ENCODE measurements at regions not wholly inside any gene's neighbourhood (a gene's known extent, or its start where the extent isn't known, plus 50 kb on each side); places are given as distances from the start of the nearest gene placed in this dataset.
A peak's percentile ranks its signal among the peaks of the same experiment; 100 is the strongest.
"Not testable (repeated sequence)": the region's sequence is repeated elsewhere in the genome, so short reads cannot be mapped to it uniquely, and the experiment has no call there.

DNA sequence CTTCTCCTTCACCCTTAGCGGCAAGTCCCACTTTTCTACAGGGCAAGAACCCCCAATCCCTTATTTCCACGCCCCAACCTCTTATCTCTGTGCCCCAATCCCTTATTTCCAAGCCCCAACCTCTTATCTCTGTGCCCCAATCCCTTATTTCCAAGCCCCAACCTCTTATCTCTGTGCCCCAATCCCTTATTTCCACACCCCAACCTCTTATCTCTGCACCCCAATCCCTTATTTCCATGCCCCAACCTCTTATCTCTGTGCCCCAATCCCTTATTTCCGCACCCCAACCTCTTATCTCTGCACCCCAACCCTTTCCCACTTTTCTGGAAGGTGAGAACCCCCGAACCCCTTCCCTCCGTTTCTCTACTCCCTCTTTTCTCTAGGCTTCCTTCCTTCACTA lies 116.1 kb upstream of the GJE1 start:
- not testable (repeated sequence) for DNase-seq

DNA sequence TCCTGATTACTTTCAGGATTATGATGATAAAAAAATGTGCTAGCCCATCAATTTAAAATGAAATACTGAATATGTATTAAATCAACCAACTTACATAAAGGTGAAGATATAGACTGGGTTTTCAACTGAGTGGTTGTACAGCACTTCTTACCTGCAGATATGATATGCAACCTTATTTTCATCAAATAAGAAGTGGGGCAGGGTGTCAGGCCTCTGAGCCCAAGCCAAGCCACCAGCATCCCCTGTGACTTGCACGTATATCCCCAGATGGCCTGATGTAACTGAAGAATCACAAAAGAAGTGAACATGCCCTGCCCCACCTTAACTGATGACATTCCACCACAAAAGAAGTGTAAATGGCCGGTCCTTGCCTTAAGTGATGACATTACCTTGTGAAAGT lies 117.3 kb upstream of the GJE1 start:
- not testable (repeated sequence) for DNase-seq

DNA sequence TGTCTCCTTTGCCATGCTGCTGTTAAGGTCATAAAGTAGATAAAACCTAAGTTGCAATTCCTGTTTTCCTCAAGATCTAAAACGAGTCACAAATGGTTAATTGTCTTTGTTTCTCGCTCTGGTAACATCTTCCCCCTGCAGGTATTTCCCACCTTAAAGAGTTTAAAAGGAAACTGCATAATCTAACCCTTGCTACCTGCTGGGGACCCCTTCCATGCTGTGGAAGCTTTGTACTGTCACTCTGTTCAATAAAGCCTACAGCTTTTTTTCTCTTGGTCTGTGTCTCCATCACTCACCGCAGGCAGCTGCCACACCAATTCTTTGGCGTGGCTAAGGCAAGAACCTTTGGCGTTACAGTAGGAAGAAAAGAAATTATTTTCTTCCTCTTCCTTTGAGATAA lies 117.7 kb upstream of the GJE1 start:
- DNase-seq: peak; percentile 73

DNA sequence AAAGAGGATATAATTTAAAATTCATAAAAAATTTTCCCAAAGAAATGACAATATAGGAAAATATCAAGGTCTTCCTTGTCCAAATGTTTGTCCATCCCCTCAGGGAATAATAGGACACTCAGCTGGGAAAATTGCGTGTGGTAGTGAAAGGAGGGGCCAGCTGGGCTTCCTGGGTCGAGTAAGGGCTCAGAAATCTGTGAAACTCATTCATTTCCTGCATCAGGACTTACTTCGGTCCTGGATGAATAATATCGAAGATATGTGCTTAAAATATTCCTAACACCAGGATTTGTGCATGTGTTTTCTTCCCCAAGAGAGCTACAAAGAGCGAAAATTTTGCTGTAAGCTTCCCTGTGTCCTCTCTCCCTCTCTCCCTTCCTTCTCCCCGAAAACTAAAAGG lies 118.2 kb upstream of the GJE1 start:
- peak; percentile 87 for DNase-seq

DNA sequence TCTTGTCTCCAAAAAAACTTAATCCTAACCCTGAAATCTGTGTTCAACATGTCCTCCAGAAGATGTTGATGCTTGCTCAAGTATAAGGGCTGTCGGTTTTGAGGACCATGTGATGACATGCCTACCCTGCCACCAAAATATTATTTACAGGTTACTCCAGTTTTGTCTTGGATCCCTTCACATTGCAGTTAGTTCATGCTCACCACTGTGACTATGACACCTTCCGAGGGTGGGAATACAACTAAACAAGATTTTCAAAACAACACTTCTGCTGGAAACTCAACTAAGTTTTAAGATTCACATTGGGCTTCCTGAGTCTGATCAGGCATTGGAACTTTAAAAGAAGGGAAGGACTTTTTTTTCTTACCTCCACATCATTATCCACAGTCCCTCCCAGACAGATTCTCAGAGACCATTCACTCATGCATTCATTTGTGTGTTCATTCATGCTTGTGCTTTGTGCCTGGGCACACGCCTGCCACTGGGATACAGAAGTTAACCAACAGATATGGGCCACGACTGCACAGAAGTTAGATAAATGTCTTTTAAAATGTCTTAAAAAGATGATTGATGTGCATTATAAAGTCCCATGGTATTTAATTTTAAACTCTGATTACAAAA lies 118.7 kb upstream of the GJE1 start:
- DNase-seq: no peak

DNA sequence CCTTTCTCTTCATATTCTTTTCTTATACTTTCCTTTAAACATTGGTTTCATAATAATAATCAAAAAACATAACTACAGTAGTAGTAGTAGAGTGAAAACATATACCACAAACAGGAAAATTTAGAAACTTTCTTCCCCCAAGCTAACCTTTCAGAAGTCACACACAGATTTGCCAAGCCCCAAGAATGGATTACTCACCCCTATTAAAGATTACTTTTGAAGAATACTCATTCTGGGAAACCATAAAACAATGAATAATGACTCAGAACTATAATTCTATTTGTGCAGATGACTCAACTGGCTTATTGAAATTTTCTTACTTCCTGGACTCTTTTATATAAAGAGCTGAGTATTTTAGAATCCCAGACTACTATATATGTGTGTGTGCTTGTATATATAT lies 119.4 kb upstream of the GJE1 start:
- DNase-seq: no peak

DNA sequence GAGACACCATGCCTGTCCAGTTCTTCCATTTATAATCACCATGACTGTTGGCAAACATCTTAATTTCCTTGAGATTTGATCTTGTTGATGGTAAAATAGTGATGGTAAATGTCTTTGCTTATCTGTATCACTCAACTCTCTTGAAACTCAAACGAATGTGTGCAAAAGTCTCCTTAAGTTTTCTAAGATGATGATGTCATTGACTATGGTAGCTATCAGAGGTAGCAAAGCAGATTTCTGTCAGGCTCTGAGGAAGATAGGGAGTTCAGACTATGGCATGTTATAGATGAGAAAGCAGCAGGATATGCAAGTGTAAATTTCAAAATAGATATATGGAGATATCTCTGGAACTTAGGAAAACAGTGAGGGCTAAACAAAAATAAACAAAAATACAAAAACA lies 121.0 kb upstream of the GJE1 start:
- no peak for DNase-seq

DNA sequence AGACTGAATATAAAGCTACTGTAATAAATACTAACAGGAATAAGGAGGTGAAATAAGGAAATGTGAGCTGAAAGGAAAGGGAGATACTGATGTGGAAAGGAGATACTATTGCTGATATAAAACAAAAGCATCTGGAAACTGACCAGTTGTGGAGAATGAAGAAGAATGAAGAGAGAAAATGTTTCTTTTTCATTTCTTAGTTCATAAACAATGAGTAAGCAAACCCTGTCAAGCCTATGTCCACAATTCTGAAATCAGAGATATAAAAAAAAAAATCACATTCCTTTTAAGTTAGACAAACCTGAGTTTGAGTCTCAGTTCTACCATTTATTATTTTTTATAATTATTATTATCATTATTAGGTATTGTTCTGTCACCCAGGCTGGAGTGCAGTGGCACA lies 121.6 kb upstream of the GJE1 start:
- DNase-seq: no peak

DNA sequence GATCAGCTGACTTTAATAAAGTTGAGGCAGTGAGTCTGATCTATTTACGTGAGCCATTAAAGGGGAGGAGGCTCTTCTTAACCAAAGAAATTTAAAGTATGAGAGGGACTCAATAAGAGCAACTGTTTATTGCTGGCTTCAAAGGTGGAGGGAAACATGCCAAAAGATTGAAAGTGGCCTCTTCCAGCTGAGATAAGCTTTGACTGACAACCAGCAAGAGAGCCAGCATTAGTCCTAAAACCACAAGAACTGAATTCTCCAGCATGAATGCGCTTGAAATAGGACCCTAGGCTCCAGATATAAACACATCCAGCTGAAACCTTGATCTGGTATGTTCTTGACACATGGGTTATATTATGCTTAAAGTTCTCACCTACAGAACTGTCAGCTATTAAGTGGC lies 123.1 kb upstream of the GJE1 start:
- DNase-seq: peak; percentile 79

DNA sequence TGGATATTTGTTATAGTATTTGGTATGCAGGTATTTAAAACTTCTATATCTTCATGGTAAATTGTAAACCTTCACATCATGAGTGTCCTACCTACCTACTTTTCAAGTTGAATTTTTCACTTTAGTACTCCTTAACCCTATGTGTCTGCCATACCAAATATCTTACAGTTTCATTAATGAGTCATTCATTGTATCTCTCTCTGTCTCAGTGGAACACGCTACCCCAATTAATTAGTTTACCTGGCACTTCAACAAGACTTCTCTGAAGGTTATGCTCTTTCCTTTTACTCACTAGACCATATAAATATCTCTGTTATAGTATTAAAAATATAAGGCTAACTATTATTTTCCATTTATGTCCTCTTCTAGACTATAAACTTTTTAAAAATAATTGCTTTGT lies 123.9 kb upstream of the GJE1 start:
- no peak for DNase-seq

DNA sequence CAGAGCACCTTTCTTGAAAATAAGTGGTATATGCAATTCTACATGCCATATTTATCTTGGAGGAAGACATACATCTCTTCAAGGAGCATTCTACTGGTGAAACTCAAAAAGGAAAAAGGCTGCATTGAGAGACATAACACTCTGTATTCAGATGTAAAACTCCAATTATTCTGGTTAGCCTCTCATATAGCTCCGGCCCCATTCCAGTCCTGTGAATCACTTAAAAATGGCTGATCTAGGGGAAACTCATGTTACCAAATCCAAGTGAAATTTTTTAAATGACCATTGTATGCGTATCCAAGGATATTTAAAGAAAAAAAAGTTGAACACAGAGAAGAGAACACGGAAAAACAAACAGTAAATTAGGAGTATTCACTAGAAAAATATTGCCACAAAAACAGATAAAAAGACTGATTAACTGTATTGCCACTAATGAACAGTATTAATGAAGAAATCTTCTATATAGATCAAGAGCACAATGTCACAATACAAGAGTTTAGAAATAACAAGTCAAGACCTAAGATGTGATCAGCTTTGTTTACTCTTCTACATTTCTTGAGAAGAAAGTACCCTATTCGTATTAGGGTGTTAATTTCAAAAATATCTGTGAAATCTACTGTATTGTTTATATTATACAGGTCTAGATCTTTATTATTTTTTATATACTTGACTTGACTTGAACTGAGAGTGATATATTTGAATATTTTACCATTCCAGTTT lies 124.5 kb upstream of the GJE1 start:
- no peak for DNase-seq

DNA sequence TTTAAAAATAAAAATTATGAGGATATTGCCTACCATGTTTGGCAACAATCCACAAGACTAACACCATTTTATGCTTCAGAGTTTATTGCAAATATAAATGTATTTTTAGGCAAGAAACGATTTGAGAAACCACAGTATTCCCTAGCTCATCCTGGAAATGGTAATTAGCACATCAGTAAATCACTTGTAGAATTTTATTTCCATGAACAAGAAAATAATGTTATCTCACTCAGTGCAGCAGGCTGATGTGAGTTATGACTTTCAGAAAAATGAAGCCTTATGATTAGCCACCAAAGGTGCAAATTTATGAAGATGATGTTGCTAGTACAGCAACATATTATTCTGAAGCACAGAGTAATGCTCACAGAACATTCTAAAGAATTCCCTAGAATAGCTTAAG lies 127.7 kb upstream of the GJE1 start:
- DNase-seq: no peak

DNA sequence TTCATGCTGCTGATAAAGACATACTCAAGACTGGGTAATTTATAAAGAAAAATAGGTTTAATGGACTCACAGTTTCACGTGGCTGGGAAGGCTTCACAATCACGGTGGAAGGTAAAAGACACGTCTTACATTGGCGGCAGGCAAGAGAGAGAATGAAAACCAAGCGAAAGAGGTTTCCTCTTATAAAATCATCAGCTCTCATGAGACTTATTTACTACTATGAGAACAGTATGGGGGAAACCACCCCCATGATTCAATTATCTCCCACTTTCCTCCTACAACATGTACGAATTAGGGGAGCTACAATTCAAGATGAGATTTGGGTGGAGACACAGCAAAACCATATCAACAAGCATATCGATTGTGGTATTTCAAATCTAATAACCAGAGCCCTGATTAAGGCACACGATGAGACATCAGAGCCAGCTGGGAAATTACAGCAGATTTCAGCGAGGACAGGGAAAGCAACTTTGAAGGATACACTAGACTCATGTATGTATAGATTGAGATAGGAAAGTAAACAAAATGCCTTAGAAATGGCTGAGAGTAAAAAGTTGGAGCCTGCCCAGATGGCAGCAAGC lies 129.8 kb upstream of the GJE1 start:
- no peak for DNase-seq

DNA sequence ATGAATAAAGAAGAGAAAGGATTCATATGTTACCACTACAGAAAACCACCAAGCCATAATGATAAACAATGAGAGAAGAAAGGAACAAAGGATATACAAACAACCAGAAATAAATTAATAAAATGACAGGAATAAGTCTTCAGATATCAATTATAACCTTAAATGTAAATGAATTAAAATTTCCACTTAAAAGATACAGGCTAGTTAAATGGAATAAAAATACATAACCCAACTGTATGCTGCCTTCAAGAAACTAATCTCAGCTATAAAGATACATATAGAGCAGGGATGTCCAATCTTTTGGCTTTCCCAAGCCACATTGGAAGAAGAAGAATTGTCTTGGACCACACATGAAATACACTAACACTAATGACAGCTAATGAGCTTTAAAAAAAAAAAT lies 135.9 kb upstream of the GJE1 start:
- no peak for DNase-seq

DNA sequence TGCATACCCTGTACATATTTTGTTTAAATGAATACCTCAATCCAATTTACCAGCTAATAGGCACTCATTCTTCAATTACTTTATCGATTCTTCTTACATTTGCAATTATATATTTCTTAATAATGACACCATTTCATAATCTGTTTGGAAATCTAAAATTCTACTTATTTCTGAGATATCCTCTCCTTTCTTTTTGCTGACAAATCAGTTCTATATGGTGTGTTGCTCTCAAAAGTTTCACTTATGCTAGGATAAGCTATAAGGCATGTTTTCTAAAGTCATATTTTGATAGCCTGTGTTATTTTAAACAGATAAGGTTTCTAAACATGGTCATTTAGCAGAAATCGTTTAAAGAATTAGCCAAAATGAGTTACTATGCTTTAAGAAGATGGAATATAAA lies 140.6 kb upstream of the GJE1 start:
- DNase-seq: no peak

DNA sequence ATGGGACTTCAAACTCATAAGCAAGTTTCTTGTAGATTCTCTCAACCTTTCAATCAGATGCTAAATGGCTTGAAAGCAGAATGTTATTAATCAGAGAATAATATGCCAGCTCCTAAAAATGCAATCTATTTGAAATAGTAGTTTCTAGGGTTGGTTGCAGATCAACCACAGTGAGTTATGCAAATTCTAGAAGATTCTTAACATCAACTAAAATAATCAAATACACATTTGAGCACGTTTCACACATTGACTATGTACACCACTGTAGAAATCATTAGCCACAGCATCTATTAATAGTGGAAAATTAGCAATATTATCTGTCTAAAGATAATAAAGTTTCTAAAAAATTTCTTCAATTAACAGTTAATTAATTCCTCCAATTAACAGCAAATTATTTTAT lies 141.9 kb upstream of the GJE1 start:
- DNase-seq: no peak

DNA sequence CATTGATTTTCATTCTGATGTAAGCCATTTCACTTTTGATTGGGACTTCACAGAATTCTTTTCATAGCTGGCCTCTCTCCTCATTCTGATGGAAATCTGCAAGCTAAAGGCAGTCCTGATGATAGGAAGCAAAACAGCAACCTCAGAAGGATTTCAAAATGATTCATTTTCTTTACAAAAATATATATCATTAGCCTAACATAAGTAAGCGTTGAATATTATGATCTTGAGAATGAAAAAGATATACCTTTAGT lies 143.1 kb upstream of the GJE1 start:
- DNase-seq: no peak

DNA sequence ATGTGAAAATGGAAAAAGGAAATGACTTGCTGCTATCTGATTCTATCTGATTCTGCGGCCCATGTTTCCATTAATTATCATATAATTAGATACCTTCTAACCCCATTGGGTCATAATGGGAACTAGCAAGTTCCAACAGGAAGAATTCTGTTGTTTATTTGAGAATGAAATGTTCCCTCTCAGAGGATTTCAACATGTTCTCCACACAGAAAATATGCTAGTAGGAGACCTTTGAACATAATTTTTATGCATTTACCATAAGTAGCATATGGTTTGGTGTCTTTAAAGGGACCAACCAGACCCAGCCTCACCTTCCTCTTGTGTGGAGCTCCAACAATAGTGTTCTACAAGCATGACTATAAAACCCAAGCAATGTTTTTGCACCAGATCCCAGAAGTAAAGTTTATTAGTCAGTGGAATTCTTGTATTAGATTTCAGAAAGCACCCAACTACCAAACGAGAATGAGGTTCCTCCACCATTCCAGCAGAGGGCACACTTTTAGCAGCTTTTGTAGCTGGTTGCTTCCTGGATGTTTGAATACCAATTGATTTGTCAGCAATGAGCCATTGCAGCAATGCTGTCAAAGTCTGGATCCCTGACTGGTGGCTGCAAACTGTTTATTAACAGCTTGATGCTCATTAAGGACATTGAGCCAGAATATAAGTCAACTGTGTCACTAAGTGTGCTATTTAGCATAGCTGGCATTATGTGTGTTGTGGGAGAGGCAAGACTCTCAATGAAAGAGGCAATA lies 143.6 kb upstream of the GJE1 start:
- peak; percentile 83 for DNase-seq

DNA sequence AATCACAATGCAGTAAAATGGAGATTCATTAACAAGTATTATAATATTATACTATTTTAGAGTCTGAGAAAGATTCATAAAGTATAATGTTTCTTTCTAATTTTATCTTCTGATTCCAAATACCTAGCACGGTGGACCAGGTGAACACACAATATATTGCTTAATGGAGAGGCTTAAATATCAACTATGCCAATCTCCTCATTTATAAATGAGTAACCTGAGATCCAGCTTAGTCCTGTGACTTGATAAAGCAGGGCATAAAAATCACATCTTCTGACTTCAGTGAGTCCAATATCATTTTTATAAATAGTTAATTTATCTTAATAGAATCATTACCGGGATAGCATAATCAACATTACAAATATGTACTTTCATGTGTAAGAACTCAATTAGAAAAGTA lies 144.4 kb upstream of the GJE1 start:
- no peak for DNase-seq

DNA sequence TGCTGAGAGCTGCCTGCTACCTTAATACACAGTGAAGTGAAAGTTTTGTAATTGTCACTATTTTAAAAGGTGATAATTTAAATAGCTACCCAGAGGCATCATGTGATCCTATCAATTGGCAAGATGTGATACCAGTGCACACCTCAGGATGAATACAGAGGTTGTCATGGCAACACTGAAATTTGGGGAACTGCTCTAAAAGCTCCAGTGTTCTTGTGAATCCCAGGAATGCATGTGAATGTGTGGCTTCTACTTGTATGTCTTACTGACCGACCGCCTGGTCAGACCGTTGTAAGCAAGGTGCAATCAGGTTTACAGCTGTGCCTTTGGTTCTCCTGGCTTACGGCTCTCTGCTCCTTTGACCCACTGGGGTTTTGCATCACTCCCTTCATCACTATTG lies 146.3 kb upstream of the GJE1 start:
- no peak for DNase-seq

DNA sequence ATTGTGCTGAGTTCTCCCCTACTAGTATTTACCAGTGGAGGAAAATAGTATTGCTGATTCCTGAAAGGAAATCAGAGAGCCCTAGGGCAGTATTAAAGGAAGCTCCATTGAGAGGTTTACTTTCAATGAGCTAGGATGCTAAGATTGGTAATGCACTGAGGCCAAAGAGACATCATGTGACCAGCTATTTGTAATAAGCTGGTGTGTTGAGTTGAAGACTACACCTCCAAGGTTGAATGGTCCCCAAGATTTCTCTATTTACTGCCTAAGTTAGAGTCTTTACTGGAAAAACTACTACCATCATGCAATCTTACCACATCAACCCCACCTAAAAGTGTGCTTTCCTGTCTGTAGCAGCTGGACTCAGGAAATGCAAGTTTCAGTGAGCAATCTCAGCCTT lies 151.5 kb upstream of the GJE1 start:
- DNase-seq: no peak

DNA sequence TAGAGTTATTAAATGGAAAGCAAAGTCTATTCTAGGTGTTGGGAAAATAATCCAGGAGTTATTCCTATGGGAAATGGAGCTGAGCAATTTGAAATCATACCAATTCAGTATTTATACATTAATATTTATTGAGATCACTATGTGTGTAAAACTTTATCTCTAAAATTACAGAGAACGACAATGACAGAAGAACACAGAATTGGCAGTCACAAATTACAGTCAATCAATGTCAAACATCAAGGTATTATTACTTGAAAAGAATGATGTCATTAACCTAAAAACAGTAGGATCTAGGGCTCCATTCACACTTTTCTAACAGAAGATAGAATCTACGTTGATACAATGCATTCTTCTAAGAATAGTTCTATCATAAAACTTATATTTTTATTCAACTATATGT lies 154.9 kb upstream of the GJE1 start:
- DNase-seq: no peak

DNA sequence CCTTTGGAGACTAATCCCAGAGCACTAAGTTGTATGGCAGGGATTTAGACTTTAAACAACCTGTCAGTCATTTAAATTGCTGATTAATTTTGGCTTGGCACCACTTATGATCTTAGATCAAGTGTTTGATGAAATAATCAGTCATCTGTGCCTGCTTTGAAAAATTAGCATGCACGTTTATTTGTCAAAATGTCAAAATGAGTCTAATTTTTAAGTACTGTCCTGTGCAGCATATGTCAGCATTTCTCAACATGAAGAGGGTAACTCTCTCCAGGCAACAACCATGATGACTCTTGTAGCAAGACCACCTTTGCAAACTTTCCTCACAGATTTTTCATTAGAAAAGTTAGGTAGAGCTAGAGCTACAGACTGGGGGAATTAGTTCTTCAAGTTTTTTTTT lies 155.7 kb upstream of the GJE1 start:
- no peak for DNase-seq

DNA sequence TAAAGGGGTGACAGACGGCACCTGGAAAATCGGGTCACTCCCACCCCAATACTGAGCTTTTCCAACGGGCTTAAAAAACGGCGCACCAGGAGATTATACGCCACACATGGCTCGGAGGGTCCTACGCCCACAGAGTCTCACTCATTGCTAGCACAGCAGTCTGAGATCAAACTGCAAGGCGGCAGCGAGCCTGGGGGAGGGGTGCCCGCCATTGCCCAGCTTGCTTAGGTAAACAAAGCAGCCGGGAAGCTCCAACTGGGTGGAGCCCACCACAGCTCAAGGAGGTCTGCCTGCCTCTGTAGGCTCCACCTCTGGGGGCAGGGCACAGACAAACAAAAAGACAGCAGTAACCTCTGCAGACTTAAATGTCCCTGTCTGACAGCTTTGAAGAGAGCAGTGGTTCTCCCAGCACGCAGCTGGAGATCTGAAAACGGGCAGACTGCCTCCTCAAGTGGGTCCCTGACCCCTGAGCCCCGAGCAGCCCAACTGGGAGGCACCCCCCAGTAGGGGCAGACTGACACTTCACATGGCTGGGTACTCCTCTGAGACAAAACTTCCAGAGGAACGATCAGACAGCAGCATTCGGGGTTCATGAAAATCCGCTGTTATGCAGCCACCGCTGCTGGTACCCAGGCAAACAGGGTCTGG lies 162.8 kb upstream of the GJE1 start:
- not testable (repeated sequence) for DNase-seq
